Endothelial cell of umbilical vein (primary cell): ENCODE measurements at regions not wholly inside any gene's neighbourhood (a gene's known extent, or its start where the extent isn't known, plus 50 kb on each side); places are given as distances from the start of the nearest gene placed in this dataset.

Experiments used
- BruUV-seq: library from RNA; stranded (reverse); fragments of 400-500 nt; replicated peaks from 2 replicates; lab custom pipeline; 2021; lab: Mats Ljungman, UMichigan
- CTCF ChIA-PET: fragments of 300-600, 350-600 bp; sonication (Branson Sonifier 250); formaldehyde crosslinking; loops from one replicate; lab custom pipeline; 2021; ENCODE audit warnings: antibody characterized with exemption, inconsistent platforms; lab: Charles Lee
- POLR2A ChIA-PET: fragments of 300-600, 350-600 bp; sonication (Branson Sonifier 250); formaldehyde crosslinking; loops from one replicate; lab custom pipeline; 2021; ENCODE audit warnings: antibody characterized with exemption, inconsistent platforms; lab: Charles Lee
- DNase-seq: peaks from one replicate; pipeline ENCODE4 v3.0.0-alpha.2; 2011; ENCODE audit warnings: low read depth, low spot score
- FAIRE-seq: peaks from 2 replicates; lab custom pipeline; 2011; peaks lifted over from hg19 to GRCh38; lab: Jason Lieb, UNC
- H2AFZ ChIP-seq: 2 replicates; pipeline ENCODE4 v1.6.0; 2012; ENCODE audit warnings: low read depth, low read length, control low read depth, inconsistent platforms
- H3K27ac ChIP-seq: 2 replicates; pipeline ENCODE4 v1.5.1; 2011; ENCODE audit warnings: low read depth, mild to moderate bottlenecking, control low read depth, low read length, moderate library complexity; ENCODE audit not compliant: insufficient read depth
- H3K27me3 ChIP-seq, 2 experiments: 2 replicates each; pipeline versions ENCODE4 v1.6.0 to v1.6.1; 2011; ENCODE audit warnings: low read length in 2 of 2, mixed read lengths in 1 of 2; ENCODE audit not compliant: control insufficient read depth in 2 of 2, insufficient read depth in 2 of 2
- H3K36me3 ChIP-seq, 2 experiments: 2 replicates in 1 of 2; 3 replicates in 1 of 2; pipeline ENCODE4 v1.5.1; 2011; ENCODE audit warnings: low read length in 2 of 2, mild to moderate bottlenecking in 1 of 2, moderate library complexity in 1 of 2; ENCODE audit not compliant: control insufficient read depth in 2 of 2, insufficient read depth in 2 of 2; ENCODE audit errors: extremely low read depth in 1 of 2
- H3K4me1 ChIP-seq: 3 replicates; pipeline ENCODE4 v1.5.1; 2011; ENCODE audit warnings: mild to moderate bottlenecking, low read length; ENCODE audit not compliant: control insufficient read depth, insufficient read depth; ENCODE audit errors: extremely low read depth
- H3K4me2 ChIP-seq: 2 replicates; pipeline ENCODE4 v1.6.1; 2011; ENCODE audit warnings: low read length, control low read depth, mixed read lengths; ENCODE audit not compliant: insufficient read depth
- H3K4me3 ChIP-seq, 3 experiments: fragments of 200-600 bp in 1 of 3; sonication (generic), shearing (Covaris generic) in 1 of 3; replicated peaks in 1 of 3; 2 replicates each; pipeline ENCODE4 v1.5.1; 2011 to 2016; ENCODE audit warnings: control low read depth in 3 of 3, low read length in 3 of 3, mild to moderate bottlenecking in 2 of 3, inconsistent platforms in 1 of 3, low read depth in 1 of 3, moderate library complexity in 1 of 3; ENCODE audit not compliant: insufficient read depth in 1 of 3
- H3K79me2 ChIP-seq: 2 replicates; pipeline ENCODE4 v1.6.0; 2012; ENCODE audit warnings: low read length, inconsistent platforms; ENCODE audit not compliant: control insufficient read depth, insufficient read depth
- H3K9ac ChIP-seq: replicated peaks from 2 replicates; pipeline ENCODE3; 2011; ENCODE audit warnings: low read length, control low read depth; ENCODE audit not compliant: insufficient read depth; ENCODE audit errors: extremely low read depth
- H3K9me1 ChIP-seq: replicated peaks from 3 replicates; pipeline ENCODE4 v1.6.0; 2011; ENCODE audit warnings: mild to moderate bottlenecking, low read length; ENCODE audit not compliant: control insufficient read depth, insufficient read depth; ENCODE audit errors: extremely low read depth
- H3K9me3 ChIP-seq: replicated peaks from 2 replicates; pipeline ENCODE4 v1.5.1; 2012; ENCODE audit warnings: low read length, inconsistent platforms; ENCODE audit not compliant: control insufficient read depth, insufficient read depth
- H4K20me1 ChIP-seq: replicated peaks from 2 replicates; pipeline ENCODE3; 2011; ENCODE audit warnings: mild to moderate bottlenecking, low read length; ENCODE audit not compliant: control insufficient read depth, insufficient read depth; ENCODE audit errors: extremely low read depth
- CTCF ChIP-seq, 2 donors: IDR thresholded peaks; 1 replicate in 1 of 2; 2 replicates in 1 of 2; pipeline ENCODE4 v1.5.1; 2011; ENCODE audit warnings: low read length in 2 of 2, mild to moderate bottlenecking in 2 of 2, moderate library complexity in 2 of 2, control low read depth in 1 of 2, inconsistent platforms in 1 of 2, low read depth in 1 of 2; ENCODE audit not compliant: insufficient read depth in 1 of 2; ENCODE audit errors: extremely low read depth in 1 of 2
- EZH2 ChIP-seq: IDR thresholded peaks from 2 replicates; pipeline ENCODE4 v1.6.1; 2012; ENCODE audit warnings: borderline replicate concordance, low read depth, mild to moderate bottlenecking, moderate library complexity, low read length, inconsistent platforms; ENCODE audit not compliant: severe bottlenecking
- FOS ChIP-seq: IDR thresholded peaks from 2 replicates; pipeline ENCODE4 v1.6.1; 2011; ENCODE audit warnings: mild to moderate bottlenecking, low read length, moderate library complexity, borderline replicate concordance; ENCODE audit not compliant: insufficient read depth
- GATA2 ChIP-seq: IDR thresholded peaks from 2 replicates; pipeline ENCODE4 v1.7.0; 2011; ENCODE audit warnings: low read depth, mild to moderate bottlenecking, moderate library complexity, mixed read lengths, low read length; ENCODE audit not compliant: insufficient read length, insufficient read depth
- JUN ChIP-seq: IDR thresholded peaks from 2 replicates; pipeline ENCODE4 v1.6.1; 2011; ENCODE audit warnings: borderline replicate concordance, low read depth; ENCODE audit not compliant: insufficient read length, insufficient read depth
- MAX ChIP-seq: IDR thresholded peaks from 2 replicates; pipeline ENCODE4 v1.6.1; 2011; ENCODE audit not compliant: insufficient read depth, insufficient read length
- MYC ChIP-seq: IDR thresholded peaks from one replicate; pipeline ENCODE4 v1.6.1; 2011; ENCODE audit warnings: mild to moderate bottlenecking, low read depth, low read length
- POLR2A ChIP-seq: IDR thresholded peaks from 2 replicates; pipeline ENCODE4 v1.6.1; 2012; ENCODE audit warnings: low read depth, mild to moderate bottlenecking, control low read depth, low read length
- POLR2AphosphoS5 ChIP-seq: IDR thresholded peaks from 2 replicates; pipeline ENCODE4 v1.6.1; 2012; ENCODE audit warnings: low read depth, mild to moderate bottlenecking, control low read depth, low read length, moderate library complexity; ENCODE audit not compliant: insufficient read depth
- dilution Hi-C: fragments of 300-500 bp; cut with MboI; formaldehyde crosslinking; loops from one replicate; pipeline ENCODE4 v1.15.0; 2019; ENCODE audit warnings: low sequenced_read_pairs; ENCODE audit not compliant: extremely low pct_ligation_motif_present
- intact Hi-C: fragments of 100-400 bp; cut with micrococcal nuclease; formaldehyde crosslinking; loops from one replicate; pipeline ENCODE4 v1.10.0; 2022

GRCh38 chr17:14749269-14749668, 448.4 kb downstream of the HS3ST3B1 start:
- Histone ChIP-seq H3K4me3 (no peak overlapping the region), H3K9ac (no peak overlapping the region), H3K27me3 (no peaks in the 10 kb centered on the region), H2AFZ (no peak overlapping the region), H3K79me2 (no peaks in the 10 kb centered on the region), H3K4me1 (no peaks in the 10 kb centered on the region), H3K4me2 (no peak overlapping the region), H3K9me1 (no peaks in the 10 kb centered on the region), H3K27ac (no peak overlapping the region), H3K36me3 (no peaks in the 10 kb centered on the region), H4K20me1 (no peaks in the 10 kb centered on the region), H3K9me3 (peaks cover 6% of the 10 kb centered on the region)
- no TSS peak for BruUV-seq
- DNase-seq (no peak), FAIRE-seq (no peak)
- ChIA-PET CTCF (no interaction called here), POLR2A (no interaction called here)
- dilution Hi-C loops (no loop called here), intact Hi-C loops (no loop called here)
- TF ChIP-seq CTCF (IDR thresholded peaks at IDR 0.05; ENCODE audit: extremely low read depth in 1 of 2, insufficient read depth in 1 of 2, low read depth in 1 of 2, low read length in 2 of 2), result no peak
- TF ChIP-seq POLR2AphosphoS5, result no peak
- TF ChIP-seq MAX, result no peak
- TF ChIP-seq GATA2, result no peak

GRCh38 chr17:14748036-14748710, 447.3 kb downstream of the HS3ST3B1 start:
- H3K4me2 ChIP-seq, result no peak overlapping the region
- POLR2A ChIA-PET, result no interaction called here
- intact Hi-C loops (no loop called here), dilution Hi-C loops (no loop called here)
- no TSS peak for BruUV-seq
- FAIRE-seq, result no peak
- TF ChIP-seq POLR2A, result no peak
- no peak for TF ChIP-seq POLR2AphosphoS5
- no peak for TF ChIP-seq EZH2
- no peak for TF ChIP-seq CTCF (IDR thresholded peaks at IDR 0.05; ENCODE audit: extremely low read depth in 1 of 2, insufficient read depth in 1 of 2, low read depth in 1 of 2, low read length in 2 of 2)
- TF ChIP-seq MYC, result no peak
- no peak for TF ChIP-seq FOS
- no peak for TF ChIP-seq GATA2
- no peak for TF ChIP-seq MAX
- TF ChIP-seq JUN, result no peak
- H3K9ac ChIP-seq, result no peak overlapping the region
- no peaks in the 10 kb centered on the region for H3K79me2 ChIP-seq
- H4K20me1 ChIP-seq, result no peaks in the 10 kb centered on the region
- CTCF ChIA-PET, result no interaction called here
- H3K27me3 ChIP-seq, result no peaks in the 10 kb centered on the region
- H3K27ac ChIP-seq, result no peak overlapping the region
- DNase-seq, result no peak
- H3K9me3 ChIP-seq, result peaks cover 6% of the 10 kb centered on the region
- no peaks in the 10 kb centered on the region for H3K9me1 ChIP-seq
- no peak overlapping the region for H3K4me3 ChIP-seq
- no peaks in the 10 kb centered on the region for H3K4me1 ChIP-seq
- no peak overlapping the region for H2AFZ ChIP-seq
- no peaks in the 10 kb centered on the region for H3K36me3 ChIP-seq
